ENCODE measurements at regions not wholly inside any gene's neighbourhood (a gene's known extent, or its start where the extent isn't known, plus 50 kb on each side); places are given as distances from the start of the nearest gene placed in this dataset.

GRCh38 chr5:53257806-53258373 is 148.3 kb upstream of the MOCS2 start:
- TF ChIP-seq, protein P1, sequence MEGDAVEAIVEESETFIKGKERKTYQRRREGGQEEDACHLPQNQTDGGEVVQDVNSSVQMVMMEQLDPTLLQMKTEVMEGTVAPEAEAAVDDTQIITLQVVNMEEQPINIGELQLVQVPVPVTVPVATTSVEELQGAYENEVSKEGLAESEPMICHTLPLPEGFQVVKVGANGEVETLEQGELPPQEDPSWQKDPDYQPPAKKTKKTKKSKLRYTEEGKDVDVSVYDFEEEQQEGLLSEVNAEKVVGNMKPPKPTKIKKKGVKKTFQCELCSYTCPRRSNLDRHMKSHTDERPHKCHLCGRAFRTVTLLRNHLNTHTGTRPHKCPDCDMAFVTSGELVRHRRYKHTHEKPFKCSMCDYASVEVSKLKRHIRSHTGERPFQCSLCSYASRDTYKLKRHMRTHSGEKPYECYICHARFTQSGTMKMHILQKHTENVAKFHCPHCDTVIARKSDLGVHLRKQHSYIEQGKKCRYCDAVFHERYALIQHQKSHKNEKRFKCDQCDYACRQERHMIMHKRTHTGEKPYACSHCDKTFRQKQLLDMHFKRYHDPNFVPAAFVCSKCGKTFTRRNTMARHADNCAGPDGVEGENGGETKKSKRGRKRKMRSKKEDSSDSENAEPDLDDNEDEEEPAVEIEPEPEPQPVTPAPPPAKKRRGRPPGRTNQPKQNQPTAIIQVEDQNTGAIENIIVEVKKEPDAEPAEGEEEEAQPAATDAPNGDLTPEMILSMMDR (IDR thresholded peaks at IDR 0.05): no peak
- TF ChIP-seq POLR2A (IDR thresholded peaks at IDR 0.05): no peak
